ENCODE measurements at regions not wholly inside any gene's neighbourhood (a gene's known extent, or its start where the extent isn't known, plus 50 kb on each side); places are given as distances from the start of the nearest gene placed in this dataset.
"Not testable (repeated sequence)": the region's sequence is repeated elsewhere in the genome, so short reads cannot be mapped to it uniquely, and the experiment has no call there.

- H3K9me2 ChIP-seq (ENCODE audit: insufficient read depth, low read length); H3K4me1 ChIP-seq (ENCODE audit: insufficient read depth, low read length, poor library complexity, severe bottlenecking); H3K9me3 ChIP-seq (ENCODE audit: low read length); H3K36me3 ChIP-seq (ENCODE audit: insufficient read depth, low read length); H4K20me1 ChIP-seq (ENCODE audit: insufficient read depth, low read length); H3K27ac ChIP-seq (ENCODE audit: low read depth, low read length, poor library complexity, severe bottlenecking); BruUV-seq (replicated peaks); H3K4me3 ChIP-seq (ENCODE audit: low read depth, low read length, poor library complexity, severe bottlenecking); CTCF ChIA-PET (ENCODE audit: unreplicated experiment); intact Hi-C loops (cut with micrococcal nuclease; ENCODE audit: unreplicated experiment); POLR2A ChIA-PET; DNase-seq (ENCODE audit: low spot score); H3K4me2 ChIP-seq (ENCODE audit: low read length); H2AFZ ChIP-seq (ENCODE audit: low read length); H3K79me2 ChIP-seq (ENCODE audit: insufficient read depth, low read depth, low read length): not testable (repeated sequence)
Observed at GRCh38 chr17:20867938-20868661, 174.7 kb downstream of the USP22 start.

- H3K4me3 ChIP-seq (ENCODE audit: low read depth, low read length, poor library complexity, severe bottlenecking); intact Hi-C loops (cut with micrococcal nuclease; ENCODE audit: unreplicated experiment); H3K27ac ChIP-seq (ENCODE audit: low read depth, low read length, poor library complexity, severe bottlenecking); H3K4me2 ChIP-seq (ENCODE audit: low read length); H3K9me2 ChIP-seq (ENCODE audit: insufficient read depth, low read length); CTCF ChIA-PET (ENCODE audit: unreplicated experiment); DNase-seq (ENCODE audit: low spot score); H4K20me1 ChIP-seq (ENCODE audit: insufficient read depth, low read length); H3K4me1 ChIP-seq (ENCODE audit: insufficient read depth, low read length, poor library complexity, severe bottlenecking); H3K36me3 ChIP-seq (ENCODE audit: insufficient read depth, low read length); H3K9me3 ChIP-seq (ENCODE audit: low read length); H3K79me2 ChIP-seq (ENCODE audit: insufficient read depth, low read depth, low read length); POLR2A ChIA-PET; H2AFZ ChIP-seq (ENCODE audit: low read length); BruUV-seq (replicated peaks): not testable (repeated sequence)
Observed at GRCh38 chr17:20868662-20869007, 174.2 kb downstream of the USP22 start.

GRCh38 chr17:20873173-20873572 is 169.6 kb downstream of the USP22 start:
- H3K79me2 ChIP-seq (ENCODE audit: insufficient read depth, low read depth, low read length); H3K4me2 ChIP-seq (ENCODE audit: low read length); BruUV-seq (replicated peaks); H2AFZ ChIP-seq (ENCODE audit: low read length); DNase-seq (ENCODE audit: low spot score); H3K4me3 ChIP-seq (ENCODE audit: low read depth, low read length, poor library complexity, severe bottlenecking); H3K9me3 ChIP-seq (ENCODE audit: low read length); H3K36me3 ChIP-seq (ENCODE audit: insufficient read depth, low read length); H3K27ac ChIP-seq (ENCODE audit: low read depth, low read length, poor library complexity, severe bottlenecking); intact Hi-C loops (cut with micrococcal nuclease; ENCODE audit: unreplicated experiment); CTCF ChIA-PET (ENCODE audit: unreplicated experiment); H4K20me1 ChIP-seq (ENCODE audit: insufficient read depth, low read length); H3K9me2 ChIP-seq (ENCODE audit: insufficient read depth, low read length); H3K4me1 ChIP-seq (ENCODE audit: insufficient read depth, low read length, poor library complexity, severe bottlenecking); POLR2A ChIA-PET: not testable (repeated sequence)

GRCh38 chr17:20873688-20874328 is 169.0 kb downstream of the USP22 start:
- H4K20me1 ChIP-seq (ENCODE audit: insufficient read depth, low read length); DNase-seq (ENCODE audit: low spot score); H2AFZ ChIP-seq (ENCODE audit: low read length); H3K9me2 ChIP-seq (ENCODE audit: insufficient read depth, low read length); POLR2A ChIA-PET; BruUV-seq (replicated peaks); intact Hi-C loops (cut with micrococcal nuclease; ENCODE audit: unreplicated experiment); H3K4me2 ChIP-seq (ENCODE audit: low read length); H3K9me3 ChIP-seq (ENCODE audit: low read length); H3K79me2 ChIP-seq (ENCODE audit: insufficient read depth, low read depth, low read length); H3K4me3 ChIP-seq (ENCODE audit: low read depth, low read length, poor library complexity, severe bottlenecking); H3K27ac ChIP-seq (ENCODE audit: low read depth, low read length, poor library complexity, severe bottlenecking); H3K36me3 ChIP-seq (ENCODE audit: insufficient read depth, low read length); H3K4me1 ChIP-seq (ENCODE audit: insufficient read depth, low read length, poor library complexity, severe bottlenecking); CTCF ChIA-PET (ENCODE audit: unreplicated experiment): not testable (repeated sequence)

DNA sequence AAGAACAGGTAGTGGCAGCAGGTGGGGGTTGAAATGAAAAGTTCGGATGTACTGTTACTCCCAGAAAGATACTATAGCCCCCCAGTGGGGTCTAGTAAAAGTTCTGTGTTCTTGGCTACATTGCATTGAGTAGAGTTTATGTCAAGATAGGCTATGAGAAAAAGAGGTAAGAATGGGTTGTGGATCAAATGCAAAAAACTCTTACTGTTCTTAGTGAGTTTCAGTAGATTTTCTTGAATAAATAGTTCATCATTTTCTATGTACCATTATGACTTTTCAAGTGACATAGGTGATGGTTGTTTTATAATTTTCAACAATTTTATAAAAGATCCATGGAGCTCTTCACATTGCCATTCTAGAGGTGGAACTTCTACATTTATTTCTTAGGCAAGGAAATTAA is 165.4 kb downstream of the USP22 start:
- BruUV-seq (replicated peaks); H3K4me2 ChIP-seq (ENCODE audit: low read length): not testable (repeated sequence)

More for the DNA sequence above, 165.4 kb downstream of the USP22 start:
- H3K9me2 ChIP-seq (ENCODE audit: insufficient read depth, low read length); intact Hi-C loops (cut with micrococcal nuclease; ENCODE audit: unreplicated experiment); H4K20me1 ChIP-seq (ENCODE audit: insufficient read depth, low read length); DNase-seq (ENCODE audit: low spot score); H3K4me3 ChIP-seq (ENCODE audit: low read depth, low read length, poor library complexity, severe bottlenecking); H3K9me3 ChIP-seq (ENCODE audit: low read length); H3K79me2 ChIP-seq (ENCODE audit: insufficient read depth, low read depth, low read length); H3K36me3 ChIP-seq (ENCODE audit: insufficient read depth, low read length); H3K27ac ChIP-seq (ENCODE audit: low read depth, low read length, poor library complexity, severe bottlenecking); CTCF ChIA-PET (ENCODE audit: unreplicated experiment); H3K4me1 ChIP-seq (ENCODE audit: insufficient read depth, low read length, poor library complexity, severe bottlenecking); H2AFZ ChIP-seq (ENCODE audit: low read length); POLR2A ChIA-PET: not testable (repeated sequence)

Data from OCI-LY7 (cell line).